DOHH2 (cell line): ENCODE measurements at regions not wholly inside any gene's neighbourhood (a gene's known extent, or its start where the extent isn't known, plus 50 kb on each side); places are given as distances from the start of the nearest gene placed in this dataset.

Experiments used
- H3F3A ChIP-seq: fragments of 200-600 bp; sonication (generic), shearing (Covaris generic); 2 replicates; pipeline ENCODE4 v1.6.0; 2016; ENCODE audit warnings: antibody characterized with exemption, mild to moderate bottlenecking; ENCODE audit not compliant: control insufficient read depth, insufficient read depth
- H3K27ac ChIP-seq: fragments of 200-600 bp; sonication (generic); 2 replicates; pipeline ENCODE4 v1.5.1; 2014; ENCODE audit warnings: low read depth, mild to moderate bottlenecking, low read length, moderate library complexity
- H3K27me3 ChIP-seq: fragments of 200-600 bp; sonication (generic); 2 replicates; pipeline ENCODE4 v1.6.1; 2014; ENCODE audit warnings: mild to moderate bottlenecking, low read length, mixed read lengths; ENCODE audit not compliant: control insufficient read depth
- H3K36me3 ChIP-seq: fragments of 200-600 bp; sonication (generic); 2 replicates; pipeline ENCODE4 v1.6.1; 2014; ENCODE audit warnings: mild to moderate bottlenecking, low read length, moderate library complexity, mixed read lengths; ENCODE audit not compliant: control insufficient read depth
- H3K4me1 ChIP-seq: fragments of 200-600 bp; sonication (generic); 2 replicates; pipeline ENCODE4 v1.6.1; 2014; ENCODE audit warnings: mild to moderate bottlenecking, low read length, mixed read lengths; ENCODE audit not compliant: control insufficient read depth
- H3K4me2 ChIP-seq: fragments of 200-600 bp; sonication (generic); 2 replicates; pipeline ENCODE4 v1.6.0; 2014; ENCODE audit warnings: mild to moderate bottlenecking, low read length, moderate library complexity
- H3K4me3 ChIP-seq: fragments of 200-600 bp; sonication (generic); 2 replicates; pipeline ENCODE4 v1.5.1; 2014; ENCODE audit warnings: mild to moderate bottlenecking, low read length, mixed read lengths
- H3K79me2 ChIP-seq: fragments of 200-600 bp; sonication (generic); 2 replicates; pipeline ENCODE4 v1.6.1; 2014; ENCODE audit warnings: mild to moderate bottlenecking, low read length, mixed read lengths; ENCODE audit not compliant: control insufficient read depth
- H3K9me2 ChIP-seq: fragments of 200-600 bp; sonication (generic); replicated peaks from 2 replicates; pipeline ENCODE4 v1.6.1; 2014; ENCODE audit warnings: mild to moderate bottlenecking, low read length, mixed read lengths; ENCODE audit not compliant: control insufficient read depth
- H3K9me3 ChIP-seq: fragments of 200-600 bp; sonication (generic); 2 replicates; pipeline ENCODE4 v1.6.1; 2014; ENCODE audit warnings: antibody characterized with exemption, low read length, mixed read lengths; ENCODE audit not compliant: control insufficient read depth, insufficient read depth
- H4K20me1 ChIP-seq: fragments of 200-600 bp; sonication (generic); 2 replicates; pipeline ENCODE4 v1.6.0; 2014; ENCODE audit warnings: low read depth, mild to moderate bottlenecking, antibody characterized with exemption, low read length, moderate library complexity; ENCODE audit not compliant: control insufficient read depth, insufficient read depth
- EZH2phosphoT487 ChIP-seq: fragments of 200-600 bp; sonication (generic); IDR thresholded peaks from 2 replicates; pipeline ENCODE4 v1.6.1; 2017; ENCODE audit warnings: borderline replicate concordance, mild to moderate bottlenecking, antibody characterized with exemption, low read length, moderate library complexity, mixed read lengths
- TF ChIP-seq, protein P1 (sequence below): fragments of 200-600 bp; sonication (generic); IDR thresholded peaks from one replicate; pipeline ENCODE4 v1.5.1; 2014; ENCODE audit warnings: antibody characterized with exemption, mild to moderate bottlenecking, low read depth, low read length; ENCODE audit not compliant: poor library complexity, severe bottlenecking

GRCh38 chr22:27490080-27490479 is 311.5 kb downstream of the MN1 start:
- TF ChIP-seq, protein P1, sequence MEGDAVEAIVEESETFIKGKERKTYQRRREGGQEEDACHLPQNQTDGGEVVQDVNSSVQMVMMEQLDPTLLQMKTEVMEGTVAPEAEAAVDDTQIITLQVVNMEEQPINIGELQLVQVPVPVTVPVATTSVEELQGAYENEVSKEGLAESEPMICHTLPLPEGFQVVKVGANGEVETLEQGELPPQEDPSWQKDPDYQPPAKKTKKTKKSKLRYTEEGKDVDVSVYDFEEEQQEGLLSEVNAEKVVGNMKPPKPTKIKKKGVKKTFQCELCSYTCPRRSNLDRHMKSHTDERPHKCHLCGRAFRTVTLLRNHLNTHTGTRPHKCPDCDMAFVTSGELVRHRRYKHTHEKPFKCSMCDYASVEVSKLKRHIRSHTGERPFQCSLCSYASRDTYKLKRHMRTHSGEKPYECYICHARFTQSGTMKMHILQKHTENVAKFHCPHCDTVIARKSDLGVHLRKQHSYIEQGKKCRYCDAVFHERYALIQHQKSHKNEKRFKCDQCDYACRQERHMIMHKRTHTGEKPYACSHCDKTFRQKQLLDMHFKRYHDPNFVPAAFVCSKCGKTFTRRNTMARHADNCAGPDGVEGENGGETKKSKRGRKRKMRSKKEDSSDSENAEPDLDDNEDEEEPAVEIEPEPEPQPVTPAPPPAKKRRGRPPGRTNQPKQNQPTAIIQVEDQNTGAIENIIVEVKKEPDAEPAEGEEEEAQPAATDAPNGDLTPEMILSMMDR: no peak
- no peak for TF ChIP-seq EZH2phosphoT487
- Histone ChIP-seq H3K9me3 (no peaks in the 10 kb centered on the region), H3K4me1 (no peaks in the 10 kb centered on the region), H4K20me1 (no peaks in the 10 kb centered on the region), H3K4me2 (no peak overlapping the region), H3K79me2 (no peaks in the 10 kb centered on the region), H3K27me3 (no peaks in the 10 kb centered on the region), H3K36me3 (no peaks in the 10 kb centered on the region), H3K9me2 (no peaks in the 10 kb centered on the region), H3K27ac (no peak overlapping the region), H3K4me3 (no peak overlapping the region), H3F3A (no peaks in the 10 kb centered on the region)

DNA sequence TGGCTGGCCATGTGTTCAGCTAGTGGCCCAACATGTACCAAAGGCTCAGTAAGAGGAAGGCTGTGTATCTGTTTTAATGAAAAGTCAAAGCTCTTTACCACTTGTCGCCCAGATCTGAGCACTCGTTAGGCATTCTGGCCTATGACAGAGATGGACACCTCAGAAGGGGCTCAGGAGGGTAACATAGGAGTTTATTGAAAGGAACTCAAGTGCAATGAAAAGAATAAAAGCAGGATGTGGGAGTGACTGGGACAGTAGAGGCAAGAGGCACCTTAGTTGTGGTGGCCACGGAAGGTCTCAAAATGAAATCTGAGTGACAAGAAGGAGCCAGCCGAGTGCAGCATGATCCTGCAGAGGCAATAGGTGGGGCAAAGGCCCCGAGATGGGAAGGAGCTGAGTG is 309.7 kb downstream of the MN1 start:
- H3K36me3 ChIP-seq: no peaks in the 10 kb centered on the region
- no peaks in the 10 kb centered on the region for H3K9me2 ChIP-seq
- no peaks in the 10 kb centered on the region for H4K20me1 ChIP-seq
- H3K4me3 ChIP-seq: no peak overlapping the region
- H3F3A ChIP-seq: no peaks in the 10 kb centered on the region
- no peak overlapping the region for H3K4me2 ChIP-seq
- H3K9me3 ChIP-seq: no peaks in the 10 kb centered on the region
- TF ChIP-seq EZH2phosphoT487: no peak
- TF ChIP-seq, protein P1: no peak
- no peaks in the 10 kb centered on the region for H3K4me1 ChIP-seq
- H3K27ac ChIP-seq: no peak overlapping the region
- no peaks in the 10 kb centered on the region for H3K27me3 ChIP-seq
- no peaks in the 10 kb centered on the region for H3K79me2 ChIP-seq

DNA sequence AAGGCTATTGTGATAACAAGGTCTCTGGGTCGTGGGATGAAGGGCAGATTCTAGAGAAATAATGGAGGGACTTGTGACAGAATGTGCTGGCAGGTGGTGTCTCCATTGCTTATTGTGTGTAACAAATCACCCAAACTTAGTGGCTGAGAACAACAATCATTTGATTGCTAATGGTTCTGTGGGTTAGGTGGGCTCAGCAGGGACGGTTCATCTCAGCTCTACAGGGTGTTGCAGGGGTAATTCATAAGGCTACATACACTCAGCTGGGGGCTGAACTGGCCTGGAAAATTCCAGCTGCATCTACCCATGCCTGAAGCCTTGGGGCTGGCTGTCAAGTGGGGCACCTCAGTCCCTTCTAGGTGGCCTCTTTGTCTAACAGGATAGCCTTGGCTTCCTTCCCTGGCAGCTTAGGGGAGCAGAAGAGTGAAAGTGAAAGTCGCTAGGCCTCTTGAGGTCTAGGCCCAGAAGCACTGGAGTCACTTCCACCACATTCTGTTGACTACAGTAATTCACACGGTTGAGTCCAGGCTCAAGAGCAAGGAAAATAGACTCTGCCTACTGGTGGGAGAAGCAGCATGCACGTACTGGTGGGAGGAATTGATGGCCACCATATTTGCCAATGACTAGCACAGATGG is 308.9 kb downstream of the MN1 start:
- Histone ChIP-seq H3K4me1 (no peaks in the 10 kb centered on the region), H3K9me2 (no peaks in the 10 kb centered on the region), H3K9me3 (no peaks in the 10 kb centered on the region), H3F3A (no peaks in the 10 kb centered on the region), H3K4me3 (no peak overlapping the region), H3K79me2 (no peaks in the 10 kb centered on the region), H3K27ac (no peak overlapping the region), H3K4me2 (no peak overlapping the region), H3K36me3 (no peaks in the 10 kb centered on the region), H4K20me1 (no peaks in the 10 kb centered on the region), H3K27me3 (no peaks in the 10 kb centered on the region)
- TF ChIP-seq, protein P1: no peak
- TF ChIP-seq EZH2phosphoT487: no peak
